ENCODE measurements at regions not wholly inside any gene's neighbourhood (a gene's known extent, or its start where the extent isn't known, plus 50 kb on each side); places are given as distances from the start of the nearest gene placed in this dataset.
"Not testable (repeated sequence)": the region's sequence is repeated elsewhere in the genome, so short reads cannot be mapped to it uniquely, and the experiment has no call there.

GRCh38 chr6:15908871-15909270, 220.0 kb upstream of the MYLIP start:
- no peak for DNase-seq
- H3K27ac ChIP-seq: no peak overlapping the region
- H3K4me1 ChIP-seq: no peaks in the 10 kb centered on the region
- H3K27me3 ChIP-seq: no peaks in the 10 kb centered on the region
- TF ChIP-seq CTCF (IDR thresholded peaks at IDR 0.05) (no peak), POLR2A (IDR thresholded peaks at IDR 0.05) (no peak)
- no peak for ATAC-seq
- 75% methylated on average over 5 of the region's 5 CpGs for WGBS (ENCODE audit: insufficient coverage, low coverage, low lambda C conversion rate, missing lambda C conversion rate)
- no peak overlapping the region for H3K4me3 ChIP-seq
- H3K9me3 ChIP-seq: no peaks in the 10 kb centered on the region
- H3K36me3 ChIP-seq: no peaks in the 10 kb centered on the region
- intact Hi-C loops (cut with DNase I): no loop called here

- no peak for ATAC-seq
Measured at GRCh38 chr6:15907914-15908518, 220.9 kb upstream of the MYLIP start.

GRCh38 chr6:15907220-15907913, 221.5 kb upstream of the MYLIP start:
- H3K4me1 ChIP-seq; H3K27ac ChIP-seq; H3K36me3 ChIP-seq; H3K9me3 ChIP-seq; DNase-seq; ATAC-seq; H3K27me3 ChIP-seq; intact Hi-C loops (cut with DNase I); H3K4me3 ChIP-seq: not testable (repeated sequence)
- 57% methylated on average over 7 of the region's 7 CpGs for WGBS (ENCODE audit: insufficient coverage, low coverage, low lambda C conversion rate, missing lambda C conversion rate)

More at GRCh38 chr6:15907914-15908518, 220.9 kb upstream of the MYLIP start:
- Histone ChIP-seq H3K27me3 (no peaks in the 10 kb centered on the region), H3K4me3 (no peak overlapping the region), H3K4me1 (no peaks in the 10 kb centered on the region), H3K9me3 (no peaks in the 10 kb centered on the region), H3K36me3 (no peaks in the 10 kb centered on the region), H3K27ac (no peak overlapping the region)
- no peak for DNase-seq
- 58% methylated on average over 11 of the region's 11 CpGs for WGBS (ENCODE audit: insufficient coverage, low coverage, low lambda C conversion rate, missing lambda C conversion rate)
- TF ChIP-seq CTCF (IDR thresholded peaks at IDR 0.05): no peak
- TF ChIP-seq POLR2A (IDR thresholded peaks at IDR 0.05): no peak
- intact Hi-C loops (cut with DNase I): no loop called here

- TF ChIP-seq CTCF (IDR thresholded peaks at IDR 0.05) (no peak), POLR2A (IDR thresholded peaks at IDR 0.05) (no peak)
- Histone ChIP-seq H3K4me3 (no peak overlapping the region), H3K4me1 (no peaks in the 10 kb centered on the region), H3K27me3 (no peaks in the 10 kb centered on the region), H3K27ac (no peak overlapping the region), H3K36me3 (no peaks in the 10 kb centered on the region), H3K9me3 (no peaks in the 10 kb centered on the region)
- ATAC-seq (no peak), DNase-seq (no peak)
- 76% methylated on average over 10 of the region's 10 CpGs for WGBS (ENCODE audit: insufficient coverage, low coverage, low lambda C conversion rate, missing lambda C conversion rate)
- intact Hi-C loops (cut with DNase I): no loop called here
Measured at GRCh38 chr6:15906420-15907016, 222.4 kb upstream of the MYLIP start.

Measured in right lobe of liver (tissue), 6 donors.